ENCODE measurements at regions not wholly inside any gene's neighbourhood (a gene's known extent, or its start where the extent isn't known, plus 50 kb on each side); places are given as distances from the start of the nearest gene placed in this dataset.

DNA sequence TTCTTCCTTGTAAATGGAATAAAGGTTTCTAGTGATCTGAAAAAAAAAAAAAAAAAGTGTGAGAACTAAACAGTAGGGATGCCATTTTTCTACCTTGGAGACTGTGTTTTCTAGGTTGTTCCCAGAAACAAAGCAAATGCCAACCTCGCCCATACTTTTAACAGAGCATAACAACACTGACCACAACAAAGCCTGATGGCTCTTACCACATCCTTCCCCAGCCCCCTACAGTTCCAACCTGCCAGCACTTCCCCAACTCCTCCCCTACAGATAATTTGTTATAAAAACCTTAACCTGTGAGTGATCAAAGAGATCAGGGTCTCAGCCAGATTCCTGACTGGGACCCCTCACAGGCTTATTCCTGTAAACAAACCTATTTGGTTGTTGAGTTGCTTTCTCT lies 940.0 kb downstream of the SH3BGRL start:
- no peaks in the 10 kb centered on the region for H3K79me1 ChIP-seq (ENCODE audit: low read depth in 1 of 2, low read length in 2 of 2)
- no peak overlapping the region for H3K4ac ChIP-seq (ENCODE audit: low read depth, low read length)
- H3K18ac ChIP-seq (ENCODE audit: low read depth, low read length) = no peak overlapping the region
- no peak overlapping the region for H4K8ac ChIP-seq (ENCODE audit: low read depth in 2 of 2, low read length in 2 of 2)
- no peak overlapping the region for H2BK120ac ChIP-seq (ENCODE audit: low read depth, low read length)
- H3K23ac ChIP-seq (ENCODE audit: low read depth, low read length) = no peak overlapping the region
- H3K9ac ChIP-seq (ENCODE audit: low read depth, low read length) = no peak overlapping the region
- no peak overlapping the region for H4K5ac ChIP-seq (ENCODE audit: low read depth, low read length)
- no peaks in the 10 kb centered on the region for H3K9me3 ChIP-seq (ENCODE audit: control insufficient read depth, insufficient read depth, low read length)
- no peak overlapping the region for H2BK20ac ChIP-seq (ENCODE audit: low read depth, low read length)
- H4K91ac ChIP-seq (ENCODE audit: insufficient read depth, low read depth, low read length) = no peak overlapping the region
- no peak overlapping the region for H2AFZ ChIP-seq (replicated peaks; ENCODE audit: low read length, poor library complexity)
- no peaks in the 10 kb centered on the region for H3K36me3 ChIP-seq (ENCODE audit: control insufficient read depth, insufficient read depth, low read length)
- no peak for ATAC-seq (ENCODE audit: low read depth)
- H3K14ac ChIP-seq (replicated peaks; ENCODE audit: low read depth, low read length) = no peak overlapping the region
- H2BK15ac ChIP-seq (ENCODE audit: low read depth, low read length) = no peak overlapping the region
- H3K56ac ChIP-seq (ENCODE audit: extremely low read depth, insufficient read depth, low read length) = no peak overlapping the region
- H2AK9ac ChIP-seq (replicated peaks; ENCODE audit: low read depth, low read length, poor library complexity) = no peak overlapping the region
- no peak for DNase-seq
- ChIA-PET CTCF (interaction anchor here (0.7 kb wide), 1 partner anchor 1066 kb away, joined by 5 read pairs; no protein-coding TSS in a partner anchor), POLR2A (ENCODE audit: unreplicated experiment) (no interaction called here)
- dilution Hi-C loops (cut with HindIII; ENCODE audit: low sequenced_read_pairs, unreplicated experiment) = no loop called here
- H4K20me1 ChIP-seq (ENCODE audit: insufficient read depth, low read length) = no peaks in the 10 kb centered on the region
- BruUV-seq (replicated peaks) = no TSS peak
- intact Hi-C loops (cut with micrococcal nuclease) = no loop called here
- H3K4me3 ChIP-seq (ENCODE audit: insufficient read depth, low read depth, low read length) = no peak overlapping the region
- in situ Hi-C loops (cut with MboI; ENCODE audit: low sequenced_read_pairs) = no loop called here
- H2AK5ac ChIP-seq (ENCODE audit: low read depth, low read length) = no peak overlapping the region
- no peak overlapping the region for H2BK5ac ChIP-seq (ENCODE audit: low read depth, low read length, poor library complexity, severe bottlenecking)
- WGBS, 2 experiments (ENCODE audit: extremely low coverage in 2 of 2, insufficient read length in 1 of 2) = no CpG with 5 or more reads among the region's 1 CpG
- TF ChIP-seq MAZ (IDR thresholded peaks at IDR 0.05; ENCODE audit: borderline replicate concordance, low read depth, low read length) (no peak), CTCF (conservative IDR thresholded peaks at IDR 0.05; ENCODE audit: low read depth, low read length) (no peak), FOS (IDR thresholded peaks at IDR 0.05; ENCODE audit: low read depth, low read length) (no peak), CHD1 (IDR thresholded peaks at IDR 0.05; ENCODE audit: low read depth, low read length) (no peak), RFX5 (IDR thresholded peaks at IDR 0.05; ENCODE audit: low read depth, low read length) (no peak), POLR2A (IDR thresholded peaks at IDR 0.05; ENCODE audit: low read depth, low read length) (no peak), SMC3 (IDR thresholded peaks at IDR 0.05; ENCODE audit: low read depth, low read length) (no peak), NFE2L2 (IDR thresholded peaks at IDR 0.05; ENCODE audit: low read depth, low read length) (no peak)
- TF ChIP-seq, protein P1, sequence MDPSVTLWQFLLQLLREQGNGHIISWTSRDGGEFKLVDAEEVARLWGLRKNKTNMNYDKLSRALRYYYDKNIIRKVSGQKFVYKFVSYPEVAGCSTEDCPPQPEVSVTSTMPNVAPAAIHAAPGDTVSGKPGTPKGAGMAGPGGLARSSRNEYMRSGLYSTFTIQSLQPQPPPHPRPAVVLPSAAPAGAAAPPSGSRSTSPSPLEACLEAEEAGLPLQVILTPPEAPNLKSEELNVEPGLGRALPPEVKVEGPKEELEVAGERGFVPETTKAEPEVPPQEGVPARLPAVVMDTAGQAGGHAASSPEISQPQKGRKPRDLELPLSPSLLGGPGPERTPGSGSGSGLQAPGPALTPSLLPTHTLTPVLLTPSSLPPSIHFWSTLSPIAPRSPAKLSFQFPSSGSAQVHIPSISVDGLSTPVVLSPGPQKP (IDR thresholded peaks at IDR 0.05; ENCODE audit: borderline replicate concordance, low read depth, low read length) = no peak
- H3K27me3 ChIP-seq (ENCODE audit: control insufficient read depth, insufficient read depth, low read length) = no peaks in the 10 kb centered on the region
- no peaks in the 10 kb centered on the region for H3K9me1 ChIP-seq (ENCODE audit: insufficient read depth, low read length)
- H3K27ac ChIP-seq (ENCODE audit: insufficient read depth, low read length) = no peak overlapping the region
- H3K4me1 ChIP-seq (ENCODE audit: control insufficient read depth, insufficient read depth, low read length) = no peaks in the 10 kb centered on the region
- no peak overlapping the region for H3K4me2 ChIP-seq (ENCODE audit: low read depth, low read length)
